HepG2 (cell line): ENCODE measurements at regions not wholly inside any gene's neighbourhood (a gene's known extent, or its start where the extent isn't known, plus 50 kb on each side); places are given as distances from the start of the nearest gene placed in this dataset.

Source experiments
- ATAC-seq: fragments of 200-7000 bp; cut with Tn5 transposase; 3 replicates; pipeline ENCODE4 v1.9.1; 2020; ENCODE audit warnings: mild to moderate bottlenecking, moderate library complexity
- BruUV-seq: library from RNA; stranded (reverse); fragments of 400-500 nt; replicated peaks from 2 replicates; lab custom pipeline; 2021; lab: Mats Ljungman, UMichigan
- CTCF ChIA-PET: fragments of 300-600 bp; formaldehyde crosslinking; extraction: SDS; loops from one replicate; lab custom pipeline; 2021; ENCODE audit warnings: low total read pairs, inconsistent platforms, low intra/inter-chr PET ratio; lab: Yijun Ruan, JAX
- POLR2A ChIA-PET: fragments of 350-600 bp; sonication (Branson Sonifier 250); formaldehyde crosslinking; loops from one replicate; lab custom pipeline; 2020; ENCODE audit warnings: antibody characterized with exemption, inconsistent platforms; lab: Yijun Ruan, JAX
- DNase-seq: peaks from one replicate; pipeline ENCODE4 v3.0.0-alpha.2; 2015; ENCODE audit warnings: low spot score
- FAIRE-seq: peaks from 3 replicates; lab custom pipeline; 2011; peaks lifted over from hg19 to GRCh38; lab: Jason Lieb, UNC
- H2AFZ ChIP-seq: one replicate; pipeline ENCODE4 v1.6.1; 2011; ENCODE audit warnings: low read length, inconsistent platforms
- H3K27ac ChIP-seq: fragments of 300-600 bp; 3 replicates; pipeline ENCODE4 v1.8.0; 2011; ENCODE audit warnings: mixed run types, mild to moderate bottlenecking, mixed read lengths, low read length, inconsistent platforms; ENCODE audit not compliant: insufficient read depth; ENCODE audit errors: extremely low read length
- H3K27me3 ChIP-seq, 2 experiments: fragments of 200-600 bp in 1 of 2; 2 replicates in 1 of 2; 3 replicates in 1 of 2; pipeline versions ENCODE4 v1.6.0 to v1.8.0; 2011; ENCODE audit warnings: low read length in 2 of 2, mild to moderate bottlenecking in 2 of 2, moderate library complexity in 2 of 2, inconsistent platforms in 1 of 2; ENCODE audit not compliant: insufficient read depth in 2 of 2, control insufficient read depth in 1 of 2
- H3K36me3 ChIP-seq, 2 experiments: fragments of 200-600 bp in 1 of 2; replicated peaks in 1 of 2; 2 replicates in 1 of 2; 3 replicates in 1 of 2; pipeline versions ENCODE4 v1.5.1 to v1.8.0; 2011; ENCODE audit warnings: low read length in 2 of 2, inconsistent platforms in 1 of 2; ENCODE audit not compliant: insufficient read depth in 2 of 2, control insufficient read depth in 1 of 2
- H3K4me1 ChIP-seq: 2 replicates; pipeline ENCODE4 v1.5.1; 2012; ENCODE audit warnings: low read length, inconsistent platforms; ENCODE audit not compliant: insufficient read depth
- H3K4me2 ChIP-seq: 2 replicates; pipeline ENCODE4 v1.6.0; 2011; ENCODE audit warnings: low read depth, low read length, inconsistent platforms
- H3K4me3 ChIP-seq, 3 experiments: fragments of 200-600 bp in 1 of 3; sonication (generic), shearing (Covaris generic) in 1 of 3; replicated peaks in 1 of 3; 2 replicates each; pipeline ENCODE4 v1.5.1; 2011 to 2016; ENCODE audit warnings: low read length in 3 of 3, inconsistent platforms in 2 of 3, low read depth in 2 of 3, mild to moderate bottlenecking in 2 of 3, control low read depth in 1 of 3, mixed read lengths in 1 of 3; ENCODE audit not compliant: insufficient read depth in 1 of 3
- H3K79me2 ChIP-seq: one replicate; pipeline ENCODE4 v1.6.1; 2011; ENCODE audit warnings: low read length, inconsistent platforms; ENCODE audit not compliant: insufficient read depth
- H3K9ac ChIP-seq: 2 replicates; pipeline ENCODE4 v1.6.0; 2011; ENCODE audit warnings: mild to moderate bottlenecking, low read depth, low read length, inconsistent platforms; ENCODE audit not compliant: insufficient read depth
- H3K9me3 ChIP-seq: 2 replicates; pipeline ENCODE4 v1.5.1; 2012; ENCODE audit warnings: mild to moderate bottlenecking, low read length
- H4K20me1 ChIP-seq: 2 replicates; pipeline ENCODE4 v1.6.0; 2011; ENCODE audit warnings: inconsistent platforms, mild to moderate bottlenecking, low read length, moderate library complexity; ENCODE audit not compliant: insufficient read depth
- GABPB1 ChIP-seq: IDR thresholded peaks from 2 replicates; pipeline ENCODE4 v1.6.1; 2016; ENCODE audit warnings: mild to moderate bottlenecking, missing genetic modification reagents, moderate library complexity, missing compliant biosample characterization
- GMEB1 ChIP-seq: sonication (generic); formaldehyde crosslinking; IDR thresholded peaks from 2 replicates; pipeline ENCODE4 v1.5.1; 2020; ENCODE audit warnings: missing genetic modification reagents, mild to moderate bottlenecking, borderline replicate concordance
- HOXD1 ChIP-seq: sonication (generic); formaldehyde crosslinking; IDR thresholded peaks from 2 replicates; pipeline ENCODE4 v1.5.0; 2020; ENCODE audit warnings: missing genetic modification reagents
- MEIS1 ChIP-seq: sonication (generic); formaldehyde crosslinking; IDR thresholded peaks from 2 replicates; pipeline ENCODE4 v1.9.0; 2021; ENCODE audit warnings: mild to moderate bottlenecking, missing genetic modification reagents, moderate library complexity, borderline replicate concordance
- MIER3 ChIP-seq: IDR thresholded peaks from 2 replicates; pipeline ENCODE4 v1.6.1; 2016; ENCODE audit warnings: missing compliant biosample characterization, borderline replicate concordance
- RAD21 ChIP-seq: fragments of 450-650 bp; formaldehyde crosslinking; IDR thresholded peaks from 2 replicates; pipeline ENCODE4 v1.5.0; 2020; ENCODE audit warnings: mild to moderate bottlenecking
- RCOR2 ChIP-seq: IDR thresholded peaks from 2 replicates; pipeline ENCODE4 v1.6.1; 2016; ENCODE audit warnings: missing biosample characterization, missing genetic modification reagents
- ZBTB21 ChIP-seq: sonication (generic); formaldehyde crosslinking; IDR thresholded peaks from 2 replicates; pipeline ENCODE4 v1.4.0; 2020; ENCODE audit warnings: missing genetic modification reagents
- ZBTB42 ChIP-seq: sonication (generic); formaldehyde crosslinking; IDR thresholded peaks from 2 replicates; pipeline ENCODE4 v1.5.0; 2020; ENCODE audit warnings: mild to moderate bottlenecking, missing genetic modification reagents
- in situ Hi-C: cut with HindIII; loops from 2 replicates; pipeline ENCODE4 v1.10.0; 2017; ENCODE audit warnings: low pct_unique_long_range_greater_than_20kb; ENCODE audit not compliant: extremely low pct_ligation_motif_present
- intact Hi-C: fragments of 100-400 bp; cut with micrococcal nuclease; formaldehyde crosslinking; loops from one replicate; pipeline ENCODE4 v1.10.0; 2022; ENCODE audit not compliant: unreplicated experiment
- TF ChIP-seq, protein P1 (sequence below): sonication (generic); formaldehyde crosslinking; IDR thresholded peaks from 2 replicates; pipeline ENCODE4 v1.5.0; 2020; ENCODE audit warnings: mild to moderate bottlenecking, missing genetic modification reagents, borderline replicate concordance

- Histone ChIP-seq H2AFZ (no peak overlapping the region), H3K9me3 (peaks cover 83% of the 10 kb centered on the region), H3K4me2 (no peak overlapping the region)
- no peak for TF ChIP-seq ZBTB21 (CRISPR knock-in tag)
- TF ChIP-seq ZBTB42, result no peak
- TF ChIP-seq RAD21, result no peak
- TF ChIP-seq, protein P1, sequence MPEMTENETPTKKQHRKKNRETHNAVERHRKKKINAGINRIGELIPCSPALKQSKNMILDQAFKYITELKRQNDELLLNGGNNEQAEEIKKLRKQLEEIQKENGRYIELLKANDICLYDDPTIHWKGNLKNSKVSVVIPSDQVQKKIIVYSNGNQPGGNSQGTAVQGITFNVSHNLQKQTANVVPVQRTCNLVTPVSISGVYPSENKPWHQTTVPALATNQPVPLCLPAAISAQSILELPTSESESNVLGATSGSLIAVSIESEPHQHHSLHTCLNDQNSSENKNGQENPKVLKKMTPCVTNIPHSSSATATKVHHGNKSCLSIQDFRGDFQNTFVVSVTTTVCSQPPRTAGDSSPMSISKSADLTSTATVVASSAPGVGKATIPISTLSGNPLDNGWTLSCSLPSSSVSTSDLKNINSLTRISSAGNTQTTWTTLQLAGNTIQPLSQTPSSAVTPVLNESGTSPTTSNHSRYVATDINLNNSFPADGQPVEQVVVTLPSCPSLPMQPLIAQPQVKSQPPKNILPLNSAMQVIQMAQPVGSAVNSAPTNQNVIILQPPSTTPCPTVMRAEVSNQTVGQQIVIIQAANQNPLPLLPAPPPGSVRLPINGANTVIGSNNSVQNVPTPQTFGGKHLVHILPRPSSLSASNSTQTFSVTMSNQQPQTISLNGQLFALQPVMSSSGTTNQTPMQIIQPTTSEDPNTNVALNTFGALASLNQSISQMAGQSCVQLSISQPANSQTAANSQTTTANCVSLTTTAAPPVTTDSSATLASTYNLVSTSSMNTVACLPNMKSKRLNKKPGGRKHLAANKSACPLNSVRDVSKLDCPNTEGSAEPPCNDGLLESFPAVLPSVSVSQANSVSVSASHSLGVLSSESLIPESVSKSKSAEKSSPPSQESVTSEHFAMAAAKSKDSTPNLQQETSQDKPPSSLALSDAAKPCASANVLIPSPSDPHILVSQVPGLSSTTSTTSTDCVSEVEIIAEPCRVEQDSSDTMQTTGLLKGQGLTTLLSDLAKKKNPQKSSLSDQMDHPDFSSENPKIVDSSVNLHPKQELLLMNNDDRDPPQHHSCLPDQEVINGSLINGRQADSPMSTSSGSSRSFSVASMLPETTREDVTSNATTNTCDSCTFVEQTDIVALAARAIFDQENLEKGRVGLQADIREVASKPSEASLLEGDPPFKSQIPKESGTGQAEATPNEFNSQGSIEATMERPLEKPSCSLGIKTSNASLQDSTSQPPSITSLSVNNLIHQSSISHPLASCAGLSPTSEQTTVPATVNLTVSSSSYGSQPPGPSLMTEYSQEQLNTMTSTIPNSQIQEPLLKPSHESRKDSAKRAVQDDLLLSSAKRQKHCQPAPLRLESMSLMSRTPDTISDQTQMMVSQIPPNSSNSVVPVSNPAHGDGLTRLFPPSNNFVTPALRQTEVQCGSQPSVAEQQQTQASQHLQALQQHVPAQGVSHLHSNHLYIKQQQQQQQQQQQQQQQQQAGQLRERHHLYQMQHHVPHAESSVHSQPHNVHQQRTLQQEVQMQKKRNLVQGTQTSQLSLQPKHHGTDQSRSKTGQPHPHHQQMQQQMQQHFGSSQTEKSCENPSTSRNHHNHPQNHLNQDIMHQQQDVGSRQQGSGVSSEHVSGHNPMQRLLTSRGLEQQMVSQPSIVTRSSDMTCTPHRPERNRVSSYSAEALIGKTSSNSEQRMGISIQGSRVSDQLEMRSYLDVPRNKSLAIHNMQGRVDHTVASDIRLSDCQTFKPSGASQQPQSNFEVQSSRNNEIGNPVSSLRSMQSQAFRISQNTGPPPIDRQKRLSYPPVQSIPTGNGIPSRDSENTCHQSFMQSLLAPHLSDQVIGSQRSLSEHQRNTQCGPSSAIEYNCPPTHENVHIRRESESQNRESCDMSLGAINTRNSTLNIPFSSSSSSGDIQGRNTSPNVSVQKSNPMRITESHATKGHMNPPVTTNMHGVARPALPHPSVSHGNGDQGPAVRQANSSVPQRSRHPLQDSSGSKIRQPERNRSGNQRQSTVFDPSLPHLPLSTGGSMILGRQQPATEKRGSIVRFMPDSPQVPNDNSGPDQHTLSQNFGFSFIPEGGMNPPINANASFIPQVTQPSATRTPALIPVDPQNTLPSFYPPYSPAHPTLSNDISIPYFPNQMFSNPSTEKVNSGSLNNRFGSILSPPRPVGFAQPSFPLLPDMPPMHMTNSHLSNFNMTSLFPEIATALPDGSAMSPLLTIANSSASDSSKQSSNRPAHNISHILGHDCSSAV (CRISPR knock-in tag), result no peak
- TF ChIP-seq HOXD1, result no peak
- no peak for TF ChIP-seq MEIS1 (CRISPR knock-in tag)
- TF ChIP-seq RCOR2 (CRISPR knock-in tag), result no peak
- TF ChIP-seq GABPB1 (CRISPR knock-in tag), result no peak
- no peak for TF ChIP-seq MIER3 (CRISPR knock-in tag)
- TF ChIP-seq GMEB1 (CRISPR knock-in tag), result no peak
- TF ChIP-seq, all 625 proteins: peak for 0
- ATAC-seq (no peak), FAIRE-seq (no peak), DNase-seq (no peak)
- Histone ChIP-seq H3K9ac (no peak overlapping the region), H3K27ac (no peak overlapping the region), H3K79me2 (no peaks in the 10 kb centered on the region), H3K27me3 (no peaks in the 10 kb centered on the region), H3K4me3 (no peak overlapping the region), H4K20me1 (no peaks in the 10 kb centered on the region), H3K36me3 (no peaks in the 10 kb centered on the region), H3K4me1 (no peaks in the 10 kb centered on the region)
- in situ Hi-C loops, result no loop called here
- intact Hi-C loops, result no loop called here
- ChIA-PET CTCF (no interaction called here), POLR2A (no interaction called here)
- no TSS peak for BruUV-seq
Observed at GRCh38 chr18:44258086-44258485, 422.6 kb upstream of the SETBP1 start.
